Smooth muscle cell (in vitro differentiated cells): ENCODE measurements at regions not wholly inside any gene's neighbourhood (a gene's known extent, or its start where the extent isn't known, plus 50 kb on each side); places are given as distances from the start of the nearest gene placed in this dataset.
A peak's percentile ranks its signal among the peaks of the same experiment; 100 is the strongest.

Experiments
- DNase-seq: peaks from one replicate; lab custom pipeline; 2025; ENCODE audit not compliant: unreplicated experiment; lab: John Stamatoyannopoulos, UW
- H2AFZ ChIP-seq: fragments of 200-600 bp; sonication (generic); 2 replicates; pipeline ENCODE4 v1.6.0; 2016; ENCODE audit warnings: antibody characterized with exemption, low read depth, mild to moderate bottlenecking
- H3F3A ChIP-seq: fragments of 200-600 bp; sonication (generic); 2 replicates; pipeline ENCODE4 v1.6.0; 2017; ENCODE audit warnings: antibody characterized with exemption, low read depth
- H3K27ac ChIP-seq: fragments of 200-600 bp; sonication (generic); 2 replicates; pipeline ENCODE4 v1.5.1; 2016; ENCODE audit warnings: low read depth, mild to moderate bottlenecking
- H3K27me3 ChIP-seq: fragments of 200-600 bp; sonication (generic); 2 replicates; pipeline ENCODE4 v1.6.1; 2016; ENCODE audit warnings: low read depth, mild to moderate bottlenecking
- H3K36me3 ChIP-seq: fragments of 200-600 bp; sonication (generic); 2 replicates; pipeline ENCODE4 v1.5.1; 2016; ENCODE audit warnings: low read depth
- H3K4me1 ChIP-seq: fragments of 200-600 bp; sonication (generic); 2 replicates; pipeline ENCODE4 v1.5.1; 2016; ENCODE audit warnings: low read depth
- H3K4me2 ChIP-seq: fragments of 200-600 bp; sonication (generic); 2 replicates; pipeline ENCODE4 v1.6.0; 2016; ENCODE audit warnings: mild to moderate bottlenecking
- H3K4me3 ChIP-seq: fragments of 200-600 bp; sonication (generic); 2 replicates; pipeline ENCODE4 v1.5.1; 2016; ENCODE audit warnings: mild to moderate bottlenecking
- H3K79me2 ChIP-seq: fragments of 200-600 bp; sonication (generic); 2 replicates; pipeline ENCODE4 v1.6.0; 2016; ENCODE audit warnings: low read depth, mild to moderate bottlenecking
- H3K9ac ChIP-seq: fragments of 200-600 bp; sonication (generic); 2 replicates; pipeline ENCODE4 v1.6.0; 2016; ENCODE audit warnings: low read depth
- H3K9me3 ChIP-seq: fragments of 200-600 bp; sonication (generic); replicated peaks from 2 replicates; pipeline ENCODE4 v1.5.1; 2016; ENCODE audit warnings: low read depth
- H4K20me1 ChIP-seq: fragments of 200-600 bp; sonication (generic); 2 replicates; pipeline ENCODE4 v1.6.0; 2016; ENCODE audit warnings: low read depth
- WGBS: methylation state at CpG from one replicate; pipeline ENCODE4 v1.1.7; 2016; ENCODE audit warnings: low lambda C conversion rate; 5-methylcytosine and 5-hydroxymethylcytosine counted together
- TF ChIP-seq, protein P1 (sequence below): fragments of 200-600 bp; sonication (generic); IDR thresholded peaks from 2 replicates; pipeline ENCODE4 v1.5.1; 2017; ENCODE audit warnings: borderline replicate concordance, mild to moderate bottlenecking, antibody characterized with exemption; ENCODE audit not compliant: insufficient read depth, poor library complexity, severe bottlenecking

DNA sequence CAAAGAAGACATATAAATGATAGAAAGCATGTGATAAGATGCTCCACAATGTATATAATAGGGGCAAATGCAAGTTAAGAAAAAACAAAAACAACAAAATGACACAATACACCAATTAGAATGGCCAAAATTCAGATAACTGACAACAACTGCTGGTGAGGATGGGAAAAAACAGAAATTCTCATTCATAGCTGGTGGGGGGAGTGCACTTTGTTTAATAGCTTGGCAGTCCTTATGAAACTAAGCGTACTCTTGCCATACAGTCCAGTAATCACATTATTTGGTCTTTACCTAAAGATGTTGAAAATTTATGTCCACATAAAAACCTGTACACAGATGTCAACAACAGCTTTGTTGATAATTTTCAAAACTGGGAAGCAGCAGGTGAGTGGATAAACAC, 791.1 kb upstream of the CDH10 start:
- Histone ChIP-seq H3F3A (no peaks in the 10 kb centered on the region), H3K4me3 (no peak overlapping the region), H3K4me1 (no peaks in the 10 kb centered on the region), H4K20me1 (no peaks in the 10 kb centered on the region), H3K9ac (no peak overlapping the region), H3K9me3 (no peaks in the 10 kb centered on the region), H3K36me3 (no peaks in the 10 kb centered on the region), H3K4me2 (no peak overlapping the region), H2AFZ (no peak overlapping the region), H3K27ac (no peak overlapping the region), H3K27me3 (no peaks in the 10 kb centered on the region), H3K79me2 (no peaks in the 10 kb centered on the region)
- WGBS = 100% methylated on average over 1 of the region's 1 CpG
- DNase-seq = no peak
- TF ChIP-seq, protein P1, sequence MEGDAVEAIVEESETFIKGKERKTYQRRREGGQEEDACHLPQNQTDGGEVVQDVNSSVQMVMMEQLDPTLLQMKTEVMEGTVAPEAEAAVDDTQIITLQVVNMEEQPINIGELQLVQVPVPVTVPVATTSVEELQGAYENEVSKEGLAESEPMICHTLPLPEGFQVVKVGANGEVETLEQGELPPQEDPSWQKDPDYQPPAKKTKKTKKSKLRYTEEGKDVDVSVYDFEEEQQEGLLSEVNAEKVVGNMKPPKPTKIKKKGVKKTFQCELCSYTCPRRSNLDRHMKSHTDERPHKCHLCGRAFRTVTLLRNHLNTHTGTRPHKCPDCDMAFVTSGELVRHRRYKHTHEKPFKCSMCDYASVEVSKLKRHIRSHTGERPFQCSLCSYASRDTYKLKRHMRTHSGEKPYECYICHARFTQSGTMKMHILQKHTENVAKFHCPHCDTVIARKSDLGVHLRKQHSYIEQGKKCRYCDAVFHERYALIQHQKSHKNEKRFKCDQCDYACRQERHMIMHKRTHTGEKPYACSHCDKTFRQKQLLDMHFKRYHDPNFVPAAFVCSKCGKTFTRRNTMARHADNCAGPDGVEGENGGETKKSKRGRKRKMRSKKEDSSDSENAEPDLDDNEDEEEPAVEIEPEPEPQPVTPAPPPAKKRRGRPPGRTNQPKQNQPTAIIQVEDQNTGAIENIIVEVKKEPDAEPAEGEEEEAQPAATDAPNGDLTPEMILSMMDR = no peak

DNA sequence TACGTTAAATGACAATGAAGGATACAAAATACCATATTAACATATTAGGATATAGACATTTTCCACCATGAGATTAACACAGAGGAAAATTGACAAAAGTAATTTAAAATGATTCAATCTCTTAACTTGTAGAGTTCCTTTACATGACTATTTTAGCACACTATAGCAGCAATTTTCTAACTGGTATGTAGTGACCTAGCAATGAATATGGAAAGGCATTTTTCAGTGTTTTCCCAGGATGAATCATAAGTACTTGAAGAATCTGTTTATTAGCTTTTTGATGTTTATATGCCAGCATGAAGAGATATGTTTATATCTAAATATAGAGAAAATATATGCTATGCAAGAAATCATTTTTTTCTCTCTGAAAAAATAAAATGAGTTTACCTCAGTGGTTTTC, 782.5 kb upstream of the CDH10 start:
- WGBS = 100% methylated on average over 1 of the region's 1 CpG
- no peak overlapping the region for H3K4me3 ChIP-seq
- peak overlapping the region; percentile 14 for H3K4me2 ChIP-seq
- H3K36me3 ChIP-seq = no peaks in the 10 kb centered on the region
- TF ChIP-seq, protein P1 = no peak
- no peaks in the 10 kb centered on the region for H3K4me1 ChIP-seq
- H3K79me2 ChIP-seq = no peaks in the 10 kb centered on the region
- H3K9me3 ChIP-seq = no peaks in the 10 kb centered on the region
- no peaks in the 10 kb centered on the region for H4K20me1 ChIP-seq
- H3K27me3 ChIP-seq = no peaks in the 10 kb centered on the region
- no peak overlapping the region for H2AFZ ChIP-seq
- no peaks in the 10 kb centered on the region for H3F3A ChIP-seq
- DNase-seq = no peak
- H3K27ac ChIP-seq = no peak overlapping the region
- no peak overlapping the region for H3K9ac ChIP-seq

DNA sequence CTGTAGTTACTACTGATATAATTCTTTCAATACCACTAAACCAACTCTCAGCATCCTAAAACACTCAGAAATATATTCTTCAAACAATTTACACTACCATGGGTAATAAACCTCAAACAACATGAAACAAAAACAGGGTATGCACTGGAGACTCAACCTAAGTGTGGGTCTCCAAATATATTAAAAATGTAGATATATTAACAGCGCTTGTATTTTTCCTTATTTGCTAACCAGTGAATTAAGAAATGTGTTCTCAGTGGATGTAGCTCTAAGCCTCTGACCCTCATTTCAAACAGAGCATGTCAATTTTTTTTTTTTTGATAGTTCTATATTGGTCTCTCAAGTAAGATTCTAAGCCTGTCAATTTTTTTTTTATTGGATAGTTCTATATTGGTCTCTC, 778.5 kb upstream of the CDH10 start:
- no peaks in the 10 kb centered on the region for H3K9me3 ChIP-seq
- no peak for DNase-seq
- no peaks in the 10 kb centered on the region for H3K27me3 ChIP-seq
- no peaks in the 10 kb centered on the region for H3K4me1 ChIP-seq
- H3K36me3 ChIP-seq = no peaks in the 10 kb centered on the region
- no peaks in the 10 kb centered on the region for H4K20me1 ChIP-seq
- no peaks in the 10 kb centered on the region for H3K79me2 ChIP-seq
- WGBS = 95% methylated on average over 1 of the region's 1 CpG
- H3F3A ChIP-seq = no peaks in the 10 kb centered on the region
- no peak overlapping the region for H2AFZ ChIP-seq
- no peak overlapping the region for H3K4me2 ChIP-seq
- TF ChIP-seq, protein P1 = no peak
- H3K27ac ChIP-seq = no peak overlapping the region
- no peak overlapping the region for H3K9ac ChIP-seq
- no peak overlapping the region for H3K4me3 ChIP-seq

DNA sequence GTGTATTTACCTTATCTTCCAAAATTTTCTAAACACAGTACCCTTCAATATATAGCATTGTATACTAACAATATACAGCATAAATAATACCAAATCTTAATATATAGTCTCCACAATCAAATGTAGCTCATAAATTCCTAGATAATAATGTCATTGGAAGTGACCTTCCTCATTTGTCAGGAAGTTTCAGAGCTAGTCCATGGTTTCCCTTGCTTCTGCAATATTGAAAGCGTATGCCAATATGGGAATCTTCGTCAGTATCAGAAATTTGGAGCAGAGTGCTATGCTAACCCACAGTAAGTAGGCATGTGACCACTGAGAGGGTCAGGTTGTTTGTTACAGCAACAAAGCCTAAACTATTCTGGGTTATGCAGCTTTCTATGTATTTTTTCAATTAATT, 774.9 kb upstream of the CDH10 start:
- no peak overlapping the region for H3K4me2 ChIP-seq
- H3F3A ChIP-seq = no peaks in the 10 kb centered on the region
- no peak for DNase-seq
- no peak overlapping the region for H2AFZ ChIP-seq
- no peaks in the 10 kb centered on the region for H3K27me3 ChIP-seq
- H3K9ac ChIP-seq = no peak overlapping the region
- 99% methylated on average over 2 of the region's 2 CpGs for WGBS
- H3K79me2 ChIP-seq = no peaks in the 10 kb centered on the region
- TF ChIP-seq, protein P1 = no peak
- no peaks in the 10 kb centered on the region for H4K20me1 ChIP-seq
- no peaks in the 10 kb centered on the region for H3K36me3 ChIP-seq
- H3K9me3 ChIP-seq = no peaks in the 10 kb centered on the region
- no peak overlapping the region for H3K4me3 ChIP-seq
- H3K27ac ChIP-seq = no peak overlapping the region
- peaks cover 3% of the 10 kb centered on the region for H3K4me1 ChIP-seq
